ENCODE measurements at regions not wholly inside any gene's neighbourhood (a gene's known extent, or its start where the extent isn't known, plus 50 kb on each side); places are given as distances from the start of the nearest gene placed in this dataset.
"Not testable (repeated sequence)": the region's sequence is repeated elsewhere in the genome, so short reads cannot be mapped to it uniquely, and the experiment has no call there.

DNA sequence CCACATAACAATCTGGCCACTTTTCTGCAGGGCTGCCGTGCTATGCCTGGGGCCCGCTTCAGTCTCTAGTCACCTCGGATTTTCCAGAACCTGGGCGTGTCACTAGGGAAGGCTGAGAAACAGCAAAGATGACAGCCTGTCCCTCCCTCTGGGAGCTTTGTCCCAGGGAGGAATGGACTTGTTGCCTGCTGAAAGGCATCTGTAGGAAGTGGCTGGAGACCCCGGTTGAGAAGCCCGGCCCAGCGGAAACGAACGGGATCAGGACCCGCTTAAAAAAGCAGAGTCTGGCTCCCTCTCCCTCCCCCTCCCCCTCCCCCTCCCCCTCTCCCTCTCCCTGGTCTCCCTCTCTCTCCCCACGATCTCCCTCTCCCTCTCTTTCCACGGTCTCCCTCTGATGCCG, 149.5 kb upstream of the ZNF516 start:
- DNase-seq (ENCODE audit: low read depth in 3 of 3, low spot score in 1 of 3): no peak

DNA sequence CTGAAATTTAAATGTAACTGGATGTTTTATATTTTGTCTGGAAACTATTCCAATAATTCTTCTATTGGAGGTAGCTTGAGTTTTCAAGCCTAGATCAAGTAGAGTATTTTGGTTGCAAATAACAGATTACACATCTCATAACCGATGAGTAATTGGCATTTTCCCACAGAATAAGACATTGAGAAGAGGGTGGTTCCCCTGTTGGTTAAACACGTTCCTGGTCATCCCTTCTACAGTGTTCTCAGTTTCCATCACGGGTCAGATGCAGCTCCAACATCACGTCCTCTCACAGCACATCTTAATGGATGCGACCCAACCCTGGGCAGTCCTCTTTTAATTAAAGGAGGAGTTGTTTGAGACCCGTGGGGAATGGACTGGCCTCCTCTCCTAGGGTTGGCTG, 149.0 kb upstream of the ZNF516 start:
- no peak for DNase-seq (ENCODE audit: low read depth in 3 of 3, low spot score in 1 of 3)

DNA sequence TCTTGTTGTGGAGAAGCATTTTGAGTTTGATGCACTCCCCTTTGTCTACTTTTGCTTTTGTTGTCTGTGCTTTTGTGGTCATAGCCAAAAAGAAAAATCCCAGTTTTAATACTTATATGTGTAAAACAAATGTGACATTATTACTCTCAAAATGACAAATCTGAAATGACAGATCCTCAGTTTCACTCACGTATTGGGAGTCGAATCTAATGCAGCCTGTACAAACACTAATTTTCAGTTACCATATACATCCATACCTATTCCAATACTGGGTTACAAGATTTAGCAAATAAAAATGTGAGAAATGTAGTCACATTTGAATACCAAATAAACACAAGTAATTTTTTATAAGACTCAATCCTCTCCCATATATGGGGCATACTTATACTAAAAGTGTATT, 148.2 kb upstream of the ZNF516 start:
- no peak for DNase-seq (ENCODE audit: low read depth in 3 of 3, low spot score in 1 of 3)

DNA sequence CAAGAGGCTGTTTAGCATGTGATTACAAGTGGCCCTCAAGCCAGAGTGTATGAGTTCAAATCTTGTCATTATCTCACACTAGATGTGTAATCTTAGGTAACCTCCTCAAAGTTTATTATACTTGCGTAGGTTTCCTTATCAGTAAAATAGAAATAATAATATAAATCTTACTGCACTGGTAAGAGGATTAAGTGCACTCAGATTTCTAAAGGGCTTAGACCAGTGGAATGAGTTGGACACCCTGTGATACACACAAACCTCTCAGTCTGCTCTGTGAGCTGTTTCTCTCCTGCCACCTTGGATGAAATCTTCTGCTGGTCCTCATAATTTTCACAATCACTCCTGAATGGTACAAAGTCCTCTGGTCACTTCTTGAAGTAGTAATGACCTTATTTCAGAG, 145.4 kb upstream of the ZNF516 start:
- no peak for DNase-seq (ENCODE audit: low read depth in 3 of 3, low spot score in 1 of 3)

DNA sequence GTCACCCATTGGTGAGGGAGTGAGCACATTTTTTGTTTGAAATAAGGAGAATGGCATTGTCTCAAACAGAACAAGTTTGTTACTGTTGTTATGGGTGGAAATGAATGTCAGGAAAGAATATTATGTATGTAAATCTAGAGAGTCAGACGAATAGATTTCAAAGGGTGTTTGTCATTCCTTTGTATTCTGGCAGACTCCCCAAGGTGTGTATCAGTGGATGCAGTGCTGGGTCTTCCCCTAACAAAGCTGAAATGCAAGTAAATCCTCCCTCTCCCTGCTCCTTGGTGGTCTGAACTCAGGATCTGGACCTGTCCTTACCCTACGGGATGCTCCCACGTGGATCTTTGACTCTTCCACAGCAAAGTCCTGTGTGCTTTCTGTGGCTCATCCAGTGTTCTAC, 139.5 kb upstream of the ZNF516 start:
- DNase-seq (ENCODE audit: low read depth in 3 of 3, low spot score in 1 of 3): no peak

DNA sequence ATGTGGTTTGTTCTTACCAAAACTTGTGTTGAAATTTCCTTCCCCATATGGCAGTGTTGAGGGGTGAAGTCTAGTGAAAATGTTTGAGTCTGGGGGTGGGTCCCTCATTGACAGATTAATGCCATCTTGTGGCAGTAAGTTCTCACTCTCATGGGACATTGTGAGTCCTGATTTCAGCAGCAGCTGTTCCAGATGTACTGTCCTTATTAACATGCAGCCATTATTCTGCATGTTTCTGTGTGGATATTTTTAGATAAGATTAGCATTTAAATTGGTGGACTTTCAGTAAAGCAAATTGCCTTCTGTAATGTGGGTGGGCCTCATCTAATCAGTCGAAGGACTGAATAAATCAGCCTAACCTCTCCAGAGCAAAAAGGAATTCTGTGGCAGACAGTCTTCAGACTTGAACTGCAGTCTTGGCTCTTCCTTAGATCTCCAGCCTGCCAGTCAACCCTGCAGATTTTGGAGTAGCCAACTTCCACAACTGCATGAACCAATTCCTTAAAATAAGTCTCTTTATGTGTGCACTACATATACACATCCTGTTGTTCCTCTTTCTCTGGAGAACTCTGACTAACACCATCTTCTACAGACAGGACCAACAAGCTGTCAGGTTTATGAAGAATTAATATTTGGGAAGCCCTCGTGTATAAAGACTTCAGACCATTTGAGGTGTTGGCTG, 138.7 kb upstream of the ZNF516 start:
- DNase-seq (ENCODE audit: low read depth in 3 of 3, low spot score in 1 of 3): no peak

DNA sequence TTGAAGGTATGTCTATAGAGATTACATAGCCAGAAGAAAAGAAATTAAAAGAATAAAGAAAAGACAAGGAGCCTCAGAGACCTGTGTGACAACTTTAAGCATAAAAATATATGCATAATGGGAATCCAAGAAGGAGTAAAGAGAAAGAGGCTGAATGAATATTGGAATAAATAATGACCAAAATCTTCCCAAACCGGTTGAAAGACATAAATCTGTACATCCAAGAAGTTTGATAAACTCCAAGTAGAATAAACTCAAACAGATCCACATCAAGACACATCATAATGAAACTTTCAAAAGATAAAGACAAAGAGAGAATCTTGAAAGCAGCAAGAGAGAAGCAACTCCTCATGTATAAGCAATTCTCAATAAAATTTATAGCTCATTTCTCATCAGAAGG, 132.4 kb upstream of the ZNF516 start:
- no peak for DNase-seq (ENCODE audit: low read depth in 3 of 3, low spot score in 1 of 3)

DNA sequence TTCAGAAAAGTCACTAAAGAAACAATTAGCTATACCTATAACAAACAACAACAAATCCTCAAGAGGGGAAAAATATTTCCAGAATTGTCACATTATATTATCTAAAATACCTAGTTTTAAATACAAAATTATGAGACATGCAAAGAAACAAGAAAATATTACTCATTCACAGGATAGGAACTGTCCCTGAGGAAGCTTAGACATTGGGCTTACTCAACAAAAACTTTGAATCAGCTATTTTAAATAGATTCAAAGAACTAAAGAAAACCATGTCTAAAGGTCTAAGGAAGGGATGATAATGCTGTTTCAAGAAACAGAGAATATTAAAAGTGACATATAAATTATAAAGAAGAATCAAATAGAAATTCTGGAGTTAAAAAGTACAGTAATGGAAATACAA, 131.9 kb upstream of the ZNF516 start:
- DNase-seq (ENCODE audit: low read depth in 3 of 3, low spot score in 1 of 3): no peak

DNA sequence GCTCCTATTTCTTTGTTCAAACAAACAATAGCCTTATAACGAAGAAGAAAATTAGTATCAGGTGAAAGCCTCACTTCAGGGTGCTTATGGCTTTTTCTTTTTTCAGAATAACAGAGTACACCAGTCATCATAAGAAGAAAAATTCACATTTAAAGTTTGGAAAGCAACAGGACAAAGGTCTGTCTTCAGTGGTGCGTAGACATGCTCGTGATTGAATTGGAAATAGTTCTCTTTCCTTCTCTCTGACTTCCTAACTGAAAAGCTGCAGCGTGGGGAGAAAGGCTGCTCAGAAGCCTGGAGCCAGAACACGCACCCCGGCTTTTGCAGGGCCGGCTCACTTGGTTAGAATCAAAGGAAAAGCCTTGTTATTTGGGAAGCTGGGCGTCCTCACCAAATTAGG, 127.6 kb upstream of the ZNF516 start:
- no peak for DNase-seq (ENCODE audit: low read depth in 3 of 3, low spot score in 1 of 3)

DNA sequence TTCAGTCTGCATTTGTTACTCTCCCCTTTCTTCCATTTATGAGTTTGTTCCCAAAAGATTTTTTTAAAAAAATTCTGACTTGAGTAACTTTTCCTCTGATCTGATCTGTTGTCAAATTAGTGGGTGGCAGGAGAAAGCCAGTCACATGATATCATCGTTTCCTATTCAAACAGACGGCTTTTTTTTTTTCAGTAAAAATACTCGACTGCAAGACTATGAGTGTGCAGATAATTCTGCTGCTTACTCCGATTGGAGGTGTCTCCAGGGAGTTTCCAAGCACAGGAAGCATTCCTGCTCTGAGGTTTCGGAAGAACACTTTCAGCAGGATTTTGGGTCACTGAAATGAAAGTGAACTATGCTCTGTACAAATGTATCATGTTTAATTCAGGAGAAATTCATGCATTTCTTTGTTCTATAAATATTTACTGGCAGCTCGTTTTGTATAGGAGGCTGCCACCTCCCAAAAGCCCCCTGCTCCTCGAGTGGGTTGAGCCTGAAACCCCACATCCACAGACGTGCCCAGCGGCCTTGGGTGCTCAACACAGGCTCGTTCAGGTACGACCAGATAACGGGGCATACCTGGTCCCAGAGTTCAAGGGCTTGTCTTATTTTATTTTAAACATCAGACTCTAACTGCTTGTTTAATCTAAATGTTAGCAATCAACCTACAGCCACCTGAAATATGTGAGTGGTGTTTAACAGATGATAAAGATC, 126.9 kb upstream of the ZNF516 start:
- DNase-seq (ENCODE audit: low read depth in 3 of 3, low spot score in 1 of 3): no peak

DNA sequence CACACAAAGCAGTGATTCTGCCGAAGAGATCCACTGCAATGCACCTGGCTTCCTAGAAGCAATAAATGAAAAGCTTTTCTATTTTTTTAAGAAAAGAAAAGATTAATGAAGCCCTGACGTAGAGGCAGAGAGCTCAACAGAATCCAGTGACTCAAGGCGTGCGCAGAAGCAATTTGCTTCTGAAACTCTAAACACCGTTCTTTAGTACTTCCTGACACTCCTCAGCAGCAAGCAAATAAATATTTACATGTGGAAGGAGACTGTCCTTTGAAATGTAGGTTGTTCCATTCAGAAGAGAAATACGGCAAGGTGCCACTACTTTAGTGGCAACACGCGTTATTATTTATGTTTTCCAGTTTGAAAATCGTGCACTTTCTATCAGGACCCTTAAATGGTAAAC, 126.2 kb upstream of the ZNF516 start:
- no peak for DNase-seq (ENCODE audit: low read depth in 3 of 3, low spot score in 1 of 3)

DNA sequence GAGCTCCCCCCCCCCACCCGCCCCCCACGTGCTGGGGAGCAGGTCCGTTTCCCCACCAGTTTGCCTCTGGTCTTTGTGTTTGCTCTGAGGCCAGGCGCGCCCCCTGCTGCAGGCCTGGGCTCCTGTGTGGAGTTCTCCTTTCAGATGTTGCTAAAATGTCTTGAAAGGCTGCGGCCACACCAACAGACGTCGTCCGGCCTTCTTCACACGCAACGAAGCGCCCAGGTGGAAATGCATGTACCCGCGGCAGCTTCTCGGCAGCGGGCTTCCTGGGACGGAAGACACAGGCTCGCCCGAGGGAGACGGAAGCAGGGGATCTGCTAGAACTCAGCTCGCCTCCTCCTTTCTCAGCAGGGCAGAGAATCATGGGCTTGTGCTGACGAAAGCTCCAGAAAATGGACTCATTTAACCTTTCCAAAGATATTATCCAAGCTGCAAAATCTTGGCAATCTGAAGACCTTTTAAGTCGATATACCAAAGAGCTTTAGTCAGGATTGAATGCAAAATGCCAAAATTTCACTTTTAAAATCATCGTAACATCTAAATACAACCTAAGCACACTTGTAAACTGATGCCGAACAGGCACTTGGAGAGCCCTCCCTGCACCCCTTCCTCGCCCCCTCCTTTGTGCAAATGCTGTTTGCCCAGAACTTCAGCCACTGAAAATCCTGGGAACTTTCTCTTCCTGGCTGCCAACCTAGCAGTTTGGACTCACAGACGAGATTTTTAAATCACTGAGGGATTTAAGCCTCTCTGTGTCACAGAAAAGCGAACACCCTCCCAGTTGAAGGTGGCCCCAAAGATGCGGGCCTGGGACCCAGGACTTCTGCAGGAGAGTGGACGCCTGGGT, 125.5 kb upstream of the ZNF516 start:
- peak in 1 of 3 donors; percentile 9 for DNase-seq (ENCODE audit: low read depth in 3 of 3, low spot score in 1 of 3)

DNA sequence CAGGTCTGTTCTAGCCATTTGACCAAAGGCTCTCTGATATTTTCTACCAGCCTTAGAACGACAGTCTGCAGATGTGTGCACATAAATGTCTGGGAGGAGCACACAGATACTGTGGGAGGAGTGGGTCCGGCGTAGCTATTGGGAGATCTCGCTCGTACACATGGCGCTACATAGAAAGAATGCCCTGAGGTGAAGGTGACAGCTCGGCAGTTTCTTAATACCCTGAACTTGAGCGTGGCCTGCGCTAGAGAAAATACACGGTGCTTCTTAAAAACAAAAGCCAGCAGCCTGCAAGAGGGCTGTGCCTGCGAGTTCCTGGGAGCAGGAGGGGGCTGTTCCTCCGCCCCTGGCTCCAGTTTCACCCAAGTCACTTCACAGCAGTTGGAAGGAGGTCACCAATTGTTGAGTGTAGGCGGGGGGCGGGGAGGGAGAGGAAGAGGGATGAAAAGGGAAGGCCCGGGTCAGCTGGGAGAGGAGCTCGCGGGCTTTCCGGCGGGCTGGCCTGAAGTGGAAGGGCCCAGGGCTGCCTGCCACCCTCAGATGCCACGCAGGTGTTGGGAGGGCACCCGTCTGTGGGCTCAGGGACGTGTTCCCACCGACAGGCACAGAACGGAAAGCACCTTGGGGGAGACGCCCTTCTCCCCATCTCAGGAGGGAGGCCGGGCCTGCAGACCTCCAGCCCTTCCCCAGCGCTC, 124.7 kb upstream of the ZNF516 start:
- no peak for DNase-seq (ENCODE audit: low read depth in 3 of 3, low spot score in 1 of 3)

DNA sequence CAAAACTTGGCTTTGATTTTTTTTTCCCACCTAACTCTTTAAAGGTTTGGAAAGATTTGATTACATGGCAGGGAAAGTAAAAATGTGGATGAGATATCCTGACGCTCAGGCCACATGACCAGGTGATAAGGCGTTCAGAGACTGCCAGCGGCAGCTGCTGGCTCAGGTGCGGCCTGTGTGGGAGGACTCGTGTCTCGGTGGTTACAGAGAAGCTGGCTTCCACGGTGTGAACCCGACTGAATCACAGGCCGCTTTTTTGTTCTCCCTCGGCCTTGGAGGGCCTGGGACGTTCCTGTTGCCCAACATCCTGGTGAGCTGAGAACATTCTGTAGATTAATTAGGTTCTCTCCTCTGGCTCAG, 124.2 kb upstream of the ZNF516 start:
- no peak for DNase-seq (ENCODE audit: low read depth in 3 of 3, low spot score in 1 of 3)

DNA sequence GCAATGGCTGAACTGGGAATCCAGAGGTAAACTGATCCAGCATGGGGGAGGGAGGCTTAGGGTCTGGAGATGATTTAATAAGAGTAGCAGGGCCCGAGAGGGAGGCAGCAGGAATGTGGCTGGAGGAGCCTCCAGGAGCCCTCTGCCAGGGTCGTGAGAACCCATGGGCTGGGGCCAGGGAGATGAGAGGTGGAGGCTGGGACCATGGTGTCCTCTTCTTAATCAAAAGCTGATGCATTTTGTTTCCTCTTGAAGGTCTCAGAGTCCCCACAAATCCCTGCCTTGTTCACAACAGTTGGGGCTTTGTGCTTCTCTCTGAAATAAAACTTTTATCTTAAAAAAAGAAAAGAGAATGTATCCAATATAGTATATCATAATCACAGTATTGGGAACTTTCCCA, 123.7 kb upstream of the ZNF516 start:
- DNase-seq (ENCODE audit: low read depth in 3 of 3, low spot score in 1 of 3): no peak

DNA sequence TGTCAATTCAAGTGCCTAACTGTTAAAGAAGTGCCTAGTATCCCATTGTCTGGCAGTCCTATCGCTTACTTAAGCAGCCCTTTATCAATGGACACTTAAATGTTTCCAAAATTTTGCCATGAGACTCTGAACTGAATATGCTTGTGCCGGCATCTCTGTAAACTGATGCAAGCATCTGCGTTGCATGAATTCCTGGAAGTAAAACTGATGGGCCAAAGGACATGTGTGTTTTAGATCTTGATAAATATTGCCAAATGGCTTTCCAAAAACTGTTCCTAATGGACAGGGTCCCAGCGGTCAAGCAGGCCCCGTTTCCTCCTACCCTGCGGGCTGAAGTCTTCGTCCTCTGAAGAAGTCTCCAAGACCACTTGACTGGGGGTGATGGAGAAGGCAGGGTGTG, 121.3 kb upstream of the ZNF516 start:
- no peak for DNase-seq (ENCODE audit: low read depth in 3 of 3, low spot score in 1 of 3)

DNA sequence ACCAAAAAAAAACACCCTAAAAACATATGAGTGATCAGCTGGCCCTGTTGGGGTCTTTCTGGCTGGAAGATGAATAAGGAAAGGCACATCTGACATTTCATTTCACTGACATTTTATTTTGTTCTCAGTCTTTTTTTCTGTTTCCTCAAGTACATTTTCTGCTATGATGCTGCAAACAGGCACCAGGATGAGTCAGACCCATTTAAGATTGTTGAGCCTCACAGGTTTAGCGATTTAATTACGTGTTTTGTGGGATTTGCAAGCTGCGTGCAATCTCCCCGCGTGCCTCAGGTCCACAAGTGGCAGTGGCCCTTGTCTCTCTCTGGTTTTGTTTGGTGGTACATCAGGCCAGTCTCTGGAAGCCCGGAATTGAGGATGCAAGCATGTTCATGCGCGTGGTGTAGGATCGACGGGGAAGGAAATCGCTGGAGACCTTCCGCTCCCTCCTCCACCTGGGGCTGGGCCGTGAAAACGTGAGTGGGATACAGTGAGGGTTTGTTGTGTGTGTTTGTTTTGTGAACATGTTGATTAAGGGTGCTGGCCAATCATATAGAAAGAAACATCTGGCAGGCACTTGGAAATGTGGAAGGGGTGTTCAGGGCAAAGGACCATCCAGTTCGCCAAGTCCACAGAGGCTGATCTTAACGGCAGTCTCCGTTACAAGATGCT, 120.2 kb upstream of the ZNF516 start:
- no peak for DNase-seq (ENCODE audit: low read depth in 3 of 3, low spot score in 1 of 3)

DNA sequence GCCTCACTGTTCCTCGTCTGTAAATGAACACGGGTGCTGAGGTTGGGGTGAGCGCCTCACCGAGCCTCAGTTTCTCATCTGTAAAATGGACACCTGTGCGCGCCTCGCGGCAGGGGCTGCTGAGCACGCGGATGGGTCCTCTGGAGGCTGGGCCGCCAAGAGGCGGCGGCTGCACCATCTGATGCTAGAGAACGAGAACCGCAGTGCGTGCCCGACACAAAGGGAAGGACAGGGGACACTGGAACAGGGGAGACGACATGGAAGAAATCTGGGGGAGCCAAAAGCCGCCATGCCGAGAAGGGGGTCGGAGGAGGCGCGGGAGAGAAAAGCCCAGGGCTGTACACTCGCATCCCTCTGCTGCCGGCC, 118.7 kb upstream of the ZNF516 start:
- DNase-seq (ENCODE audit: low read depth in 3 of 3, low spot score in 1 of 3): no peak

DNA sequence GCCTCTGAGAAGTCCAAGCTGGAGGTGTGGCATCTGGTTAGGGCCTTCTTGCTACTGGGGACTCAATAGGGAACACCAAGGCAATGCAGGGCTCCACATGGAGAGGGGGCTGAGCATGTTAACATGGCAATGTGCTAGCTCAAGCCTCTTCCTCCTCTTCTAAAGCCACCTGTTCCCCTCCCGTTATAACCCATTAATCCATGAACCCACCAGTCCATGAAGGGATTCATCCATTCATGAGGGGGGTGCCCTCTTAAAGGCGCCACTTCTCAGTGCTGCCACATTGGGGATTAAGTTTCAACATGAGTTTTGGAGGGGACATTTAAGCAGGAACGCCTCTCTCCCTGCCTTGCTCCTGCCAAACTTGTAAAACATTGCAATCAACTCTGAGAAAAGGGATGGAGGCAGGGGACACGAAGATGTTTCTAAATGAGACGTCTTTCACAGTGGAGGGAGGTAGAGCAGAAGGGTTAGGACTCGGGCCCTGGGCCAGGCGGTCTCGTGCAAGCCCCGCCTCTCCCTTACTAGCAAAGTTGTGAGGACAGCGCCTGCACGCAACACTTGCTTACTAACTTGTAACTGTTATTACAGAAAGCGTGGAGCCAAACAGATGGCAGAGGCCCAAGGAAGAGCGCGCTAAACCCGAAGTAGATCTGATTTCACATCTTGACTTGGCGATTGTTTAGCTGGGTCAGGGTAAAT, 118.2 kb upstream of the ZNF516 start:
- DNase-seq (ENCODE audit: low read depth in 3 of 3, low spot score in 1 of 3): no peak

DNA sequence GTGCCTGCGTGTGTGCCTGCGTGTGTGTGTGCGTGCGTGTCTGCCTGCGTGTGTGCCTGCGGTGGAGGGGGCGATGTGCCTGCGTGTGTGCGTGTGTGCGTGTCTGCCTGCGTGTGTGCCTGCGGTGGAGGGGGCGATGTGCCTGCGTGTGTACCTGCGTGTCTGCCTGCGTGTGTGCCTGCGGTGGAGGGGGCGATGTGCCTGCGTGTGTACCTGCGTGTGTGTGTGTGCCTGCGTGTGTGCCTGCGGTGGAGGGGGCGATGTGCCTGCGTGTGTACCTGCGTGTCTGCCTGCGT, 116.7 kb upstream of the ZNF516 start:
- not testable (repeated sequence) for DNase-seq (ENCODE audit: low read depth in 3 of 3, low spot score in 1 of 3)

Data from stimulated activated CD4-positive, alpha-beta T cell treated with anti-CD3 and anti-CD28 coated beads, TNF-alpha, amount 100 ng/mL, for 1 hour (primary cell).